Astrocyte (in vitro differentiated cells and primary cell): ENCODE measurements at regions not wholly inside any gene's neighbourhood (a gene's known extent, or its start where the extent isn't known, plus 50 kb on each side); places are given as distances from the start of the nearest gene placed in this dataset.
A peak's percentile ranks its signal among the peaks of the same experiment; 100 is the strongest.

Experiments
- DNase-seq: peaks from one replicate; pipeline ENCODE4 v3.0.0-alpha.2; 2010; ENCODE audit warnings: low read depth
- FAIRE-seq: peaks from 2 replicates; lab custom pipeline; 2011; peaks lifted over from hg19 to GRCh38; lab: Jason Lieb, UNC
- H2AFZ ChIP-seq: 2 replicates; pipeline ENCODE4 v1.6.0; 2012; ENCODE audit warnings: low read depth, low read length, inconsistent platforms
- H3K27ac ChIP-seq: 2 replicates; pipeline ENCODE4 v1.5.1; 2011; ENCODE audit warnings: low read depth, low read length, inconsistent platforms
- H3K27me3 ChIP-seq: 2 replicates; pipeline ENCODE4 v1.6.0; 2011; ENCODE audit warnings: low read length, inconsistent platforms; ENCODE audit not compliant: insufficient read depth
- H3K36me3 ChIP-seq: 2 replicates; pipeline ENCODE4 v1.5.1; 2011; ENCODE audit warnings: low read length, inconsistent platforms; ENCODE audit not compliant: insufficient read depth
- H3K4me1 ChIP-seq: 2 replicates; pipeline ENCODE4 v1.5.1; 2011; ENCODE audit warnings: low read length, inconsistent platforms; ENCODE audit not compliant: insufficient read depth
- H3K4me2 ChIP-seq: 2 replicates; pipeline ENCODE4 v1.6.0; 2012; ENCODE audit warnings: low read length, inconsistent platforms
- H3K4me3 ChIP-seq: 2 replicates; pipeline ENCODE4 v1.5.1; 2011; ENCODE audit warnings: low read depth, mild to moderate bottlenecking, low read length, inconsistent platforms; ENCODE audit not compliant: insufficient read depth
- H3K79me2 ChIP-seq: 2 replicates; pipeline ENCODE4 v1.6.0; 2012; ENCODE audit warnings: mild to moderate bottlenecking, low read length, inconsistent platforms; ENCODE audit not compliant: insufficient read depth
- H3K9ac ChIP-seq: 2 replicates; pipeline ENCODE4 v1.6.0; 2012; ENCODE audit warnings: mild to moderate bottlenecking, low read length, inconsistent platforms
- H3K9me3 ChIP-seq: 2 replicates; pipeline ENCODE4 v1.5.1; 2012; ENCODE audit warnings: low read depth, mild to moderate bottlenecking, low read length, inconsistent platforms; ENCODE audit not compliant: insufficient read depth
- H4K20me1 ChIP-seq: 2 replicates; pipeline ENCODE4 v1.6.0; 2012; ENCODE audit warnings: low read length, inconsistent platforms; ENCODE audit not compliant: insufficient read depth
- H3K27ac Mint-ChIP-seq: one replicate; pipeline ENCODE4 v1.8.0; 2021; ENCODE audit warnings: mild to moderate bottlenecking, mixed read lengths; ENCODE audit not compliant: unreplicated experiment
- H3K27me3 Mint-ChIP-seq: one replicate; pipeline ENCODE4 v1.8.0; 2021; ENCODE audit warnings: low read depth, mixed read lengths; ENCODE audit not compliant: unreplicated experiment
- H3K36me3 Mint-ChIP-seq: one replicate; pipeline ENCODE4 v1.8.0; 2021; ENCODE audit warnings: low read depth, mixed read lengths; ENCODE audit not compliant: unreplicated experiment
- H3K4me1 Mint-ChIP-seq: one replicate; pipeline ENCODE4 v1.8.0; 2021; ENCODE audit warnings: low read depth, mixed read lengths; ENCODE audit not compliant: unreplicated experiment
- H3K4me3 Mint-ChIP-seq: one replicate; pipeline ENCODE4 v1.8.0; 2021; ENCODE audit warnings: mild to moderate bottlenecking, moderate library complexity, mixed read lengths; ENCODE audit not compliant: unreplicated experiment
- H3K9me3 Mint-ChIP-seq: one replicate; pipeline ENCODE4 v1.8.0; 2021; ENCODE audit warnings: mild to moderate bottlenecking, mixed read lengths; ENCODE audit not compliant: unreplicated experiment
- EZH2 ChIP-seq: IDR thresholded peaks from 2 replicates; pipeline ENCODE4 v1.6.1; 2012; ENCODE audit warnings: mild to moderate bottlenecking, low read length, inconsistent platforms; ENCODE audit not compliant: insufficient read depth
- TF ChIP-seq, protein P1 (sequence below): IDR thresholded peaks from 2 replicates; pipeline ENCODE4 v1.5.1; 2011; ENCODE audit warnings: low read depth, mild to moderate bottlenecking, inconsistent platforms, low read length, moderate library complexity; ENCODE audit not compliant: insufficient read depth

DNA sequence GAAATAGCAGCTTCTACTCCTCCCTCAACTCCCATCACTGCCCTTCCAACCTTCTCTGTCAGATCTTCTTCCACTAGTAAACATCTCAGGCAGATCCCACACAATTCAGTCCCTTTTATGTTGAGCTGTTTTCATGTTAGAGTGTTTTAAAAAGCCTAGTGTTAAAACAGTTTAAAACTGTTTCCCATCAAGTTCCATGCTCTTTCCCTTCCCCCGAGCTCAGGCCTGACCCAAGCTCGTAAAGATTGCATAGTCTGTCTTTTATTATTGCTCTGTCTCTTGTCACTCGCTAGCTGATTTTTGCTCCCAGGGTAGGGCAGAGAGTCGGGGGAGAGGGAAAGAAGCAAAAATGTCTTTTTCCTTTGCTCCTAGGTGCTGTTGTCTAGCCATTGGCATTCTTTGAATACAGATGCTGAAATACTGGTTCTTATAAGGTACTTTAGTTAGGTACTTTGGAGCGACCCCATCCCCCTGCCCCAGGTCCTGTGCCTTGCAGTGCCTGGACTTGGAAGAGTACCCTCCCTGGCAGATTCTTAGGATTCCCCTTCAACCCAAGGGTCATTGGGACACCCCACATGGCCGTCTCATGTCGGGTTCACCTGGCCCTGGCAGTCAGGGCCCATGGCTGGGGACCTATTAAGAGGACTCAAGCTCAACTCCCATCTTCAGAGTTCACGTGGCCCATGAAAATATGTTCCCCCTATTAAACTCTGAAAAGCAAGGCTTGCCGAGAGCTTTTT, 101.2 kb upstream of the ARMC2 start:
- Mint-ChIP-seq H3K4me3 (peak overlapping the region; percentile 30), H3K4me1 (peaks cover 10% of the 10 kb centered on the region), H3K27me3 (peaks cover 8% of the 10 kb centered on the region), H3K27ac (no peak overlapping the region), H3K9me3 (no peaks in the 10 kb centered on the region), H3K36me3 (no peaks in the 10 kb centered on the region)
- no peak overlapping the region for H3K4me2 ChIP-seq
- FAIRE-seq (no peak), DNase-seq (no peak)
- H3K79me2 ChIP-seq = no peaks in the 10 kb centered on the region
- no peaks in the 10 kb centered on the region for H3K36me3 ChIP-seq
- H3K4me3 ChIP-seq = no peak overlapping the region
- H3K27me3 ChIP-seq = no peaks in the 10 kb centered on the region
- H4K20me1 ChIP-seq = no peaks in the 10 kb centered on the region
- no peaks in the 10 kb centered on the region for H3K4me1 ChIP-seq
- TF ChIP-seq, protein P1, sequence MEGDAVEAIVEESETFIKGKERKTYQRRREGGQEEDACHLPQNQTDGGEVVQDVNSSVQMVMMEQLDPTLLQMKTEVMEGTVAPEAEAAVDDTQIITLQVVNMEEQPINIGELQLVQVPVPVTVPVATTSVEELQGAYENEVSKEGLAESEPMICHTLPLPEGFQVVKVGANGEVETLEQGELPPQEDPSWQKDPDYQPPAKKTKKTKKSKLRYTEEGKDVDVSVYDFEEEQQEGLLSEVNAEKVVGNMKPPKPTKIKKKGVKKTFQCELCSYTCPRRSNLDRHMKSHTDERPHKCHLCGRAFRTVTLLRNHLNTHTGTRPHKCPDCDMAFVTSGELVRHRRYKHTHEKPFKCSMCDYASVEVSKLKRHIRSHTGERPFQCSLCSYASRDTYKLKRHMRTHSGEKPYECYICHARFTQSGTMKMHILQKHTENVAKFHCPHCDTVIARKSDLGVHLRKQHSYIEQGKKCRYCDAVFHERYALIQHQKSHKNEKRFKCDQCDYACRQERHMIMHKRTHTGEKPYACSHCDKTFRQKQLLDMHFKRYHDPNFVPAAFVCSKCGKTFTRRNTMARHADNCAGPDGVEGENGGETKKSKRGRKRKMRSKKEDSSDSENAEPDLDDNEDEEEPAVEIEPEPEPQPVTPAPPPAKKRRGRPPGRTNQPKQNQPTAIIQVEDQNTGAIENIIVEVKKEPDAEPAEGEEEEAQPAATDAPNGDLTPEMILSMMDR = no peak
- TF ChIP-seq EZH2 = no peak
- H3K9ac ChIP-seq = no peak overlapping the region
- no peaks in the 10 kb centered on the region for H3K9me3 ChIP-seq
- H2AFZ ChIP-seq = no peak overlapping the region
- no peak overlapping the region for H3K27ac ChIP-seq

- no peaks in the 10 kb centered on the region for H3K27me3 ChIP-seq
- TF ChIP-seq, protein P1 = no peak
- no peak for TF ChIP-seq EZH2
- H2AFZ ChIP-seq = no peak overlapping the region
- H3K4me3 ChIP-seq = no peak overlapping the region
- H3K4me1 Mint-ChIP-seq = peaks cover 10% of the 10 kb centered on the region
- no peak overlapping the region for H3K27ac ChIP-seq
- no peaks in the 10 kb centered on the region for H3K9me3 Mint-ChIP-seq
- no peaks in the 10 kb centered on the region for H3K36me3 Mint-ChIP-seq
- DNase-seq (peak; percentile 14), FAIRE-seq (no peak)
- no peak overlapping the region for H3K9ac ChIP-seq
- no peak overlapping the region for H3K27ac Mint-ChIP-seq
- peaks cover 12% of the 10 kb centered on the region for H3K27me3 Mint-ChIP-seq
- no peaks in the 10 kb centered on the region for H3K79me2 ChIP-seq
- H3K4me2 ChIP-seq = no peak overlapping the region
- no peaks in the 10 kb centered on the region for H3K36me3 ChIP-seq
- no peaks in the 10 kb centered on the region for H3K9me3 ChIP-seq
- H4K20me1 ChIP-seq = no peaks in the 10 kb centered on the region
- no peaks in the 10 kb centered on the region for H3K4me1 ChIP-seq
- no peak overlapping the region for H3K4me3 Mint-ChIP-seq
Measured at GRCh38 chr6:108748055-108748454, 100.2 kb upstream of the ARMC2 start.

DNA sequence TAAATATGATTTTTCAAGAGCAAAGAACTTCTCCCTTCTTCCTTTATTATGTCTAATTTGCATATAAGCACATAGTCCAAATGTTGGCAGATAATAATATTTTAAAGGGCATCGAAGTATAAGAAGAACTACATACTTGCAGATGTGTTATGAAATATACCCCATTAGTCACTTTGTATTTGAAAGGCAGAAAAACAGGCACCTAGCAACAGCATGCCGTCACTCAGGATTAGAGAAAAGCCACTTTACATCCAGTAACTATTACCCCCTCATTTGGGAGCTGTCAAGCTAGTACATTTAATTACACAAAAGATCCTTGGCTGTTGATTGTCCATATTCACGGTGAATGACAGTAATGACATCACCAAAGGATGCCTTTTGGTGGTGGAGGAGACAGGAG, 99.3 kb upstream of the ARMC2 start:
- DNase-seq (no peak), FAIRE-seq (no peak)
- H3K27ac Mint-ChIP-seq = no peak overlapping the region
- no peaks in the 10 kb centered on the region for H3K27me3 ChIP-seq
- no peaks in the 10 kb centered on the region for H4K20me1 ChIP-seq
- H3K79me2 ChIP-seq = no peaks in the 10 kb centered on the region
- H3K9me3 Mint-ChIP-seq = no peaks in the 10 kb centered on the region
- H3K4me2 ChIP-seq = no peak overlapping the region
- no peak overlapping the region for H3K4me3 ChIP-seq
- no peaks in the 10 kb centered on the region for H3K4me1 ChIP-seq
- no peak overlapping the region for H3K4me3 Mint-ChIP-seq
- TF ChIP-seq EZH2 = no peak
- TF ChIP-seq, protein P1 = no peak
- no peak overlapping the region for H3K27ac ChIP-seq
- H3K9ac ChIP-seq = no peak overlapping the region
- no peaks in the 10 kb centered on the region for H3K36me3 ChIP-seq
- H3K4me1 Mint-ChIP-seq = peaks cover 10% of the 10 kb centered on the region
- H3K9me3 ChIP-seq = no peaks in the 10 kb centered on the region
- peaks cover 16% of the 10 kb centered on the region for H3K27me3 Mint-ChIP-seq
- no peaks in the 10 kb centered on the region for H3K36me3 Mint-ChIP-seq
- H2AFZ ChIP-seq = no peak overlapping the region
